HFFc6 (cell line): ENCODE measurements at regions not wholly inside any gene's neighbourhood (a gene's known extent, or its start where the extent isn't known, plus 50 kb on each side); places are given as distances from the start of the nearest gene placed in this dataset.

Experiments
- DNase-seq: peaks from one replicate; pipeline ENCODE4 v3.0.0-alpha.2; 2018
- H3K27ac Mint-ChIP-seq: 2 replicates; pipeline ENCODE4 v1.8.0; 2020; ENCODE audit warnings: mild to moderate bottlenecking, mixed read lengths
- H3K27me3 Mint-ChIP-seq: 2 replicates; pipeline ENCODE4 v1.8.0; 2021; ENCODE audit warnings: mild to moderate bottlenecking, moderate library complexity, mixed read lengths; ENCODE audit not compliant: insufficient read depth
- H3K36me3 Mint-ChIP-seq: 2 replicates; pipeline ENCODE4 v1.8.0; 2021; ENCODE audit warnings: low read depth, mixed read lengths
- H3K4me1 Mint-ChIP-seq: 2 replicates; pipeline ENCODE4 v1.8.0; 2020; ENCODE audit warnings: low read depth, mixed read lengths
- H3K4me3 Mint-ChIP-seq: 2 replicates; pipeline ENCODE4 v1.8.0; 2020; ENCODE audit warnings: mild to moderate bottlenecking, moderate library complexity, mixed read lengths
- H3K9me3 Mint-ChIP-seq: 2 replicates; pipeline ENCODE4 v1.8.0; 2020; ENCODE audit warnings: mild to moderate bottlenecking, mixed read lengths
- TF ChIP-seq, protein P1 (sequence below): fragments of 200-600 bp; sonication (generic); IDR thresholded peaks from 2 replicates; pipeline ENCODE4 v1.5.0; 2021; ENCODE audit warnings: antibody characterized with exemption, mild to moderate bottlenecking

DNA sequence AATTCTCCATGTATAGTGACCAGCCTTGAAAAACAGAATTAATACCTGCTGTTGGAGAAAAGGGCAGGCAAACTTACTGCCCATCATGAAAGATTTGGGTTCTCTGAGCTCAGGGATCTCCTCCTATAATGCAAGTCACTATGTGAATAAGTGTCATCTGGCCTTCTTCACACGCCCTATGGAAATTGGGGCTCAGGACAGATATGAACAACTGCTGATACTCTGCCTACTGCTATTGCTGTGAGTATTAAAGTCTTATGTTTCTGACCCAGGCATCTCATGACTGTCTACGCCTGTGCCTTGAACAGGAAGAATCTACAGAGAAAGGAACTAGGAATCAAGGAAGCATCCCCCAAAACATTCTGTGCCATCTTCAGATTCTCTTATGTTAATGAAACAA lies 226.1 kb downstream of the SOD2 start:
- peaks cover 6% of the 10 kb centered on the region; the same call in 1 of the 2 replicates for H3K4me1 Mint-ChIP-seq

DNA sequence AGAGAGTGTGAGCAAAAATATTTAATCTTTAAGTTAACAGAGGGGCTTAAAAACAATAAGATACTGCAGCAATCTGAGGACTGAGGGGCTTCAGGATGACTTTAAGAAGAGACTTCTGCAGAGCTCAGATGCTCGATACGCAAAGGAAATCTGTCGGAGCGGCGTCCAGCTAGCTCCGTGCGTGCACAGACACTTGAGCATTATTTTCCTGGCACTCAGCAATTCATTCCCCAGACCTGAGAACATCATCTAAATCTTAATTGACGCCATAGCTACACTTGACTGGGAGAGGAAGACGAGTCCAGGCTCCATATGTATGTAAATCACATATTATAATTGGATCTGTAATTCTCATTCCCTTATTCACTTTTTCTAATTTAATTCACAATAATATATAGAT lies 228.2 kb downstream of the SOD2 start:
- Mint-ChIP-seq H3K36me3 (no peaks in the 10 kb centered on the region), H3K9me3 (peaks cover 4% of the 10 kb centered on the region; the same call in 1 of the 2 replicates), H3K27ac (no peak overlapping the region), H3K4me1 (peaks cover 6% of the 10 kb centered on the region; the same call in 1 of the 2 replicates), H3K4me3 (no peak overlapping the region), H3K27me3 (peaks cover 6% of the 10 kb centered on the region; the same call in 1 of the 2 replicates)
- no peak for DNase-seq
- TF ChIP-seq, protein P1, sequence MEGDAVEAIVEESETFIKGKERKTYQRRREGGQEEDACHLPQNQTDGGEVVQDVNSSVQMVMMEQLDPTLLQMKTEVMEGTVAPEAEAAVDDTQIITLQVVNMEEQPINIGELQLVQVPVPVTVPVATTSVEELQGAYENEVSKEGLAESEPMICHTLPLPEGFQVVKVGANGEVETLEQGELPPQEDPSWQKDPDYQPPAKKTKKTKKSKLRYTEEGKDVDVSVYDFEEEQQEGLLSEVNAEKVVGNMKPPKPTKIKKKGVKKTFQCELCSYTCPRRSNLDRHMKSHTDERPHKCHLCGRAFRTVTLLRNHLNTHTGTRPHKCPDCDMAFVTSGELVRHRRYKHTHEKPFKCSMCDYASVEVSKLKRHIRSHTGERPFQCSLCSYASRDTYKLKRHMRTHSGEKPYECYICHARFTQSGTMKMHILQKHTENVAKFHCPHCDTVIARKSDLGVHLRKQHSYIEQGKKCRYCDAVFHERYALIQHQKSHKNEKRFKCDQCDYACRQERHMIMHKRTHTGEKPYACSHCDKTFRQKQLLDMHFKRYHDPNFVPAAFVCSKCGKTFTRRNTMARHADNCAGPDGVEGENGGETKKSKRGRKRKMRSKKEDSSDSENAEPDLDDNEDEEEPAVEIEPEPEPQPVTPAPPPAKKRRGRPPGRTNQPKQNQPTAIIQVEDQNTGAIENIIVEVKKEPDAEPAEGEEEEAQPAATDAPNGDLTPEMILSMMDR: no peak

More for the DNA sequence above, 226.1 kb downstream of the SOD2 start:
- H3K9me3 Mint-ChIP-seq: peaks cover 4% of the 10 kb centered on the region
- peaks cover 12% of the 10 kb centered on the region; the same call in 1 of the 2 replicates for H3K27me3 Mint-ChIP-seq
- H3K27ac Mint-ChIP-seq: no peak overlapping the region
- DNase-seq: no peak
- TF ChIP-seq, protein P1: no peak
- H3K36me3 Mint-ChIP-seq: no peaks in the 10 kb centered on the region
- no peak overlapping the region for H3K4me3 Mint-ChIP-seq

DNA sequence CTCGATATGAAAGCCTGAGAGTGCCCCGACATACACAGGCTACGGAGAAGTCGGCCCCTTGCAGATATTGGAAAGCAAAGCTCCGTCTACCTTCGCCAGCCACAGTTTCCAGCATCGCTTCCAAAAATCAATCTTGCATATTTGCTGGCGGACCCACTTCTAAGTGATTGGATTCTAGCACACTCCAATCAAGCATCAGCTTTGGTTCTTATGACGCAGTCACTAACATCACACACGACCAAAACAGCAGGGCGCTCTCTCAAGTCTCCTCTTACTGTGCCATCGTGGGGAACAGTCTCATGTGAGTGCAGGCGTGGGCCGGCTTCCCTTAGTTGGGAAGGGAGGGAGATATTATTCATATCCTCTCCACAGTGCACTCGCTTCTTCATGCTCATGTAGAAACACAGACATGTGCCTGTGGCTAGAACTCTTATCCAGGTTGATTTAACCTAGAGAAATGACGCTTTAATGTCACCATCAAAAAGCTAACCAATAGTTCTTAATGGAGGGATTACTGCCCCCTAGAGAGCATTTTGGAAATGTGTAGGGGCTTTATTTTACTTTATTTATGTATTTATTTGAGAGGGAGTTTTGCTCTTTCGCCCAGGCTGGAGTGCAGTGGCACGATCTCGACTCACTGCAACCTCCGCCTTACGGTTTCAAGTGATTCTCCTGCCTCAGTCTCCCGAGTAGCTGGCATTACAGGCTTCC lies 229.8 kb downstream of the SOD2 start:
- Mint-ChIP-seq H3K4me1 (peaks cover 6% of the 10 kb centered on the region; the same call in 1 of the 2 replicates), H3K27me3 (peaks cover 4% of the 10 kb centered on the region), H3K4me3 (no peak overlapping the region), H3K9me3 (0 out of 2 replicates have a peak, but pooled peaks cover 4% of the 10 kb centered on the region), H3K27ac (no peak overlapping the region), H3K36me3 (no peaks in the 10 kb centered on the region)
- DNase-seq: no peak
- TF ChIP-seq, protein P1: peak; percentile 64

DNA sequence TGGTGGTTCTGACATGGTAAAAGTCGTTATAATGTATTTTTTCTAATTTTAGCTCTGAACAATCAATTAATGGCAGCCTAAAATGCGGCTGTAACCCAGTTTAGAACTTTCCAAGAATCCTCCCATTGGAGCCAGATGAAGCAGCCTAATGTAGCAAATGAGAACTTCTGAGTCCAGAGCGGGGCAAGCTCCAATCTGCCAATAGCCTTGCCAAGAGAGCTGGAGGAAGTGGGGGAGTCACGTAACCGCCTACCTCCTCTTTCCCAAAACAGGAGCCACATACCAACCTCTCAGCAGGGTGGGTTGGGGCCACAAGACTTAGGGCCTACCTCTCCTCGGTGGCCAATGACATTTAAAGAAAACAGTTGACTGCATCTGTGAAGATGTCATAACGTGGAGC lies 230.6 kb downstream of the SOD2 start:
- H3K27me3 Mint-ChIP-seq: peaks cover 4% of the 10 kb centered on the region
- 0 out of 2 replicates have a peak, but pooled peaks cover 4% of the 10 kb centered on the region for H3K9me3 Mint-ChIP-seq
- H3K4me1 Mint-ChIP-seq: peaks cover 5% of the 10 kb centered on the region; the same call in 1 of the 2 replicates
- TF ChIP-seq, protein P1: no peak
- no peak overlapping the region for H3K4me3 Mint-ChIP-seq
- no peaks in the 10 kb centered on the region for H3K36me3 Mint-ChIP-seq
- H3K27ac Mint-ChIP-seq: no peak overlapping the region
- DNase-seq: no peak

DNA sequence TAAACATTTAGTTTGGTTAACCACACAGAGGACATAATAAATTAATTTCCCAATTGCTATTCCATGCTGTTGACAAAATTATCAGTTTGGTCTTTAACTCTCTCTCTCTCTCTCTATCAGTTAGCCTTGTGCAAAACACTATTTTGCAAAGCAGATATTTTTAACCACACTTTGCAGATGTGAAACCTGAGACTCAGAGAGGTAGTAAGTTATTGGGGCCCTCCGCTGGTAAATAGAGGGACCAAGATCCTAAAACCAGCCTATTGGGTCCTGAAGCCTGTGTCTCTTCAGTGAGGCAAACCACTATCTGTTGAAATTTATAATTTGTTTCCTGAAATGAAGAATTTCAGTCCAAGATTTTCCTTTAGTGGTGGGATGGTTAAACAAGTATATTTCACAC lies 231.0 kb downstream of the SOD2 start:
- TF ChIP-seq, protein P1: no peak
- no peak for DNase-seq
- H3K4me3 Mint-ChIP-seq: no peak overlapping the region
- peaks cover 4% of the 10 kb centered on the region for H3K27me3 Mint-ChIP-seq
- 0 out of 2 replicates have a peak, but pooled peaks cover 4% of the 10 kb centered on the region for H3K9me3 Mint-ChIP-seq
- no peak overlapping the region for H3K27ac Mint-ChIP-seq
- no peaks in the 10 kb centered on the region for H3K36me3 Mint-ChIP-seq
- peaks cover under 1% of the 10 kb centered on the region; the same call in 1 of the 2 replicates for H3K4me1 Mint-ChIP-seq
